Smooth muscle cell (in vitro differentiated cells): ENCODE measurements at regions not wholly inside any gene's neighbourhood (a gene's known extent, or its start where the extent isn't known, plus 50 kb on each side); places are given as distances from the start of the nearest gene placed in this dataset.

Source experiments
- DNase-seq: peaks from one replicate; lab custom pipeline; 2025; ENCODE audit not compliant: unreplicated experiment; lab: John Stamatoyannopoulos, UW
- H2AFZ ChIP-seq: fragments of 200-600 bp; sonication (generic); 2 replicates; pipeline ENCODE4 v1.6.0; 2016; ENCODE audit warnings: antibody characterized with exemption, low read depth, mild to moderate bottlenecking
- H3F3A ChIP-seq: fragments of 200-600 bp; sonication (generic); 2 replicates; pipeline ENCODE4 v1.6.0; 2017; ENCODE audit warnings: antibody characterized with exemption, low read depth
- H3K27ac ChIP-seq: fragments of 200-600 bp; sonication (generic); 2 replicates; pipeline ENCODE4 v1.5.1; 2016; ENCODE audit warnings: low read depth, mild to moderate bottlenecking
- H3K27me3 ChIP-seq: fragments of 200-600 bp; sonication (generic); 2 replicates; pipeline ENCODE4 v1.6.1; 2016; ENCODE audit warnings: low read depth, mild to moderate bottlenecking
- H3K36me3 ChIP-seq: fragments of 200-600 bp; sonication (generic); 2 replicates; pipeline ENCODE4 v1.5.1; 2016; ENCODE audit warnings: low read depth
- H3K4me1 ChIP-seq: fragments of 200-600 bp; sonication (generic); 2 replicates; pipeline ENCODE4 v1.5.1; 2016; ENCODE audit warnings: low read depth
- H3K4me2 ChIP-seq: fragments of 200-600 bp; sonication (generic); 2 replicates; pipeline ENCODE4 v1.6.0; 2016; ENCODE audit warnings: mild to moderate bottlenecking
- H3K4me3 ChIP-seq: fragments of 200-600 bp; sonication (generic); 2 replicates; pipeline ENCODE4 v1.5.1; 2016; ENCODE audit warnings: mild to moderate bottlenecking
- H3K79me2 ChIP-seq: fragments of 200-600 bp; sonication (generic); 2 replicates; pipeline ENCODE4 v1.6.0; 2016; ENCODE audit warnings: low read depth, mild to moderate bottlenecking
- H3K9ac ChIP-seq: fragments of 200-600 bp; sonication (generic); 2 replicates; pipeline ENCODE4 v1.6.0; 2016; ENCODE audit warnings: low read depth
- H3K9me3 ChIP-seq: fragments of 200-600 bp; sonication (generic); replicated peaks from 2 replicates; pipeline ENCODE4 v1.5.1; 2016; ENCODE audit warnings: low read depth
- H4K20me1 ChIP-seq: fragments of 200-600 bp; sonication (generic); 2 replicates; pipeline ENCODE4 v1.6.0; 2016; ENCODE audit warnings: low read depth
- WGBS: methylation state at CpG from one replicate; pipeline ENCODE4 v1.1.7; 2016; ENCODE audit warnings: low lambda C conversion rate; 5-methylcytosine and 5-hydroxymethylcytosine counted together
- TF ChIP-seq, protein P1 (sequence below): fragments of 200-600 bp; sonication (generic); IDR thresholded peaks from 2 replicates; pipeline ENCODE4 v1.5.1; 2017; ENCODE audit warnings: borderline replicate concordance, mild to moderate bottlenecking, antibody characterized with exemption; ENCODE audit not compliant: insufficient read depth, poor library complexity, severe bottlenecking

DNA sequence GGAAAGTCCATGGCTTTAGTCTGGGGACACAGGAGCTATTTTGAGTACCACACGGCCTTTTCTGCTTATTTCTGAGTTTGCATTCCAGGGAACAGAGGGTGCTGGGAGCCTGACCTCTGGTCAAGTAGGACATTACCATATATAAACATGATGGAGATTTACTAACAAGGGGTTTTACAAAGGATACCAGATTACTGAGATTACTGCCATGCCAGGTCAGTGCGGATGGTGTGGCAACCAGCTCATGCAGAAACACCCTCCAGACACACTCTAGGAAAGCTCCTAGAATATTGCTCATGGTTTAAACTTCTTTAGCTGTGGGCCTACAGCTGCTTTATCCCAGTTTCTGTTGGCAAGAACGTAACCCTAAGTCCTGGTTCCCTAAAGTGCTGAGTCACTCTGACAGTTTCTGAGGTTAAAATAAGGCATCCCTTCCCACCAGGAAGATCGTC, 54.3 kb upstream of the AGTR1 start:
- peak overlapping the region; percentile 77 for H3K27ac ChIP-seq
- H3K27me3 ChIP-seq = no peaks in the 10 kb centered on the region
- no peaks in the 10 kb centered on the region for H3K9me3 ChIP-seq
- peak overlapping the region; percentile 24 for H3K4me2 ChIP-seq
- H3K36me3 ChIP-seq = no peaks in the 10 kb centered on the region
- no peak overlapping the region for H3K9ac ChIP-seq
- no peaks in the 10 kb centered on the region for H4K20me1 ChIP-seq
- TF ChIP-seq, protein P1, sequence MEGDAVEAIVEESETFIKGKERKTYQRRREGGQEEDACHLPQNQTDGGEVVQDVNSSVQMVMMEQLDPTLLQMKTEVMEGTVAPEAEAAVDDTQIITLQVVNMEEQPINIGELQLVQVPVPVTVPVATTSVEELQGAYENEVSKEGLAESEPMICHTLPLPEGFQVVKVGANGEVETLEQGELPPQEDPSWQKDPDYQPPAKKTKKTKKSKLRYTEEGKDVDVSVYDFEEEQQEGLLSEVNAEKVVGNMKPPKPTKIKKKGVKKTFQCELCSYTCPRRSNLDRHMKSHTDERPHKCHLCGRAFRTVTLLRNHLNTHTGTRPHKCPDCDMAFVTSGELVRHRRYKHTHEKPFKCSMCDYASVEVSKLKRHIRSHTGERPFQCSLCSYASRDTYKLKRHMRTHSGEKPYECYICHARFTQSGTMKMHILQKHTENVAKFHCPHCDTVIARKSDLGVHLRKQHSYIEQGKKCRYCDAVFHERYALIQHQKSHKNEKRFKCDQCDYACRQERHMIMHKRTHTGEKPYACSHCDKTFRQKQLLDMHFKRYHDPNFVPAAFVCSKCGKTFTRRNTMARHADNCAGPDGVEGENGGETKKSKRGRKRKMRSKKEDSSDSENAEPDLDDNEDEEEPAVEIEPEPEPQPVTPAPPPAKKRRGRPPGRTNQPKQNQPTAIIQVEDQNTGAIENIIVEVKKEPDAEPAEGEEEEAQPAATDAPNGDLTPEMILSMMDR = no peak
- no peaks in the 10 kb centered on the region for H3K79me2 ChIP-seq
- 14% methylated on average over 4 of the region's 4 CpGs for whole genome bisulfite sequencing
- peaks cover 13% of the 10 kb centered on the region for H3K4me1 ChIP-seq
- no peak overlapping the region for H3K4me3 ChIP-seq
- H3F3A ChIP-seq = peaks cover 8% of the 10 kb centered on the region
- peak overlapping the region; percentile 59 for H2AFZ ChIP-seq
- DNase-seq = no peak

DNA sequence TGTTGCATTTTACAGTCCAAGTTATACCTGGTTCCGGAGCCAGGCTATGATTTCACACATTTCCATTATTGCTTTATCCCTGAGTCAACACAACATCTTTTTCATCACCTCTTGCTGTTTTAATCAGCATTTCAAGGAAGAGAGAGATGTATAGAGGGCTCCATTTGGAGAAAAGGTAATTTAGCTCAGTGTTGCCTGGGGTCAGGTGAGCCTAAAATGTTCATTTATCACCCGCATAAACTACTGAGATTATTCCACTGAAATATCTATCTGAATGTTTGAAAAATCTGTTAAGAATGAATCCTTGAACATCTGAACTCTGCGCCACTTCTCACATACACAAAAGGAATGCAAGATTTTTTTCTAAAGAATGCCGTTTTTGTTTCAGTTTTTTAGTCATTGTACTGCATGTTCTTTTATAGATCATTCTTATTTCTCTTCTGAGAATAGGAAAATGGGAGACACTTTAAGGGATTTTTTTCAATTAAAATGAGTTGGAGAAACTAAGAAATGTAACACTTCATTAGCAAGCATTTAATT, 51.5 kb upstream of the AGTR1 start:
- no peak overlapping the region for H3K4me2 ChIP-seq

More for the DNA sequence above, 51.5 kb upstream of the AGTR1 start:
- DNase-seq = no peak
- Histone ChIP-seq H3K79me2 (no peaks in the 10 kb centered on the region), H3F3A (peaks cover 17% of the 10 kb centered on the region), H4K20me1 (no peaks in the 10 kb centered on the region), H3K4me3 (no peak overlapping the region), H3K9me3 (no peaks in the 10 kb centered on the region), H3K9ac (no peak overlapping the region), H3K4me1 (peaks cover 13% of the 10 kb centered on the region), H3K27ac (no peak overlapping the region), H2AFZ (no peak overlapping the region), H3K27me3 (no peaks in the 10 kb centered on the region), H3K36me3 (no peaks in the 10 kb centered on the region)
- TF ChIP-seq, protein P1 = no peak
- WGBS = 91% methylated on average over 4 of the region's 4 CpGs
